Activated CD8-positive, alpha-beta memory T cell treated with anti-CD3 and anti-CD28 coated beads, Interleukin-2, amount 50 U/mL, for 48 hours (primary cell): ENCODE measurements at regions not wholly inside any gene's neighbourhood (a gene's known extent, or its start where the extent isn't known, plus 50 kb on each side); places are given as distances from the start of the nearest gene placed in this dataset.

Experiments
- DNase-seq: peaks from one replicate; pipeline ENCODE4 v3.0.0-alpha.2; 2020

- DNase-seq, result no peak
These were observed 942.1 kb downstream of the KCNJ2 start for GRCh38 chr17:71111460-71111859.

GRCh38 chr17:71111934-71112333, 942.6 kb downstream of the KCNJ2 start:
- DNase-seq, result no peak

- DNase-seq, result no peak
These were observed 944.0 kb downstream of the KCNJ2 start for GRCh38 chr17:71113347-71113746.

- no peak for DNase-seq
These were observed 945.8 kb downstream of the KCNJ2 start for GRCh38 chr17:71114911-71115668.

GRCh38 chr17:71115669-71115972, 946.3 kb downstream of the KCNJ2 start:
- no peak for DNase-seq

GRCh38 chr17:71117466-71117865, 948.1 kb downstream of the KCNJ2 start:
- no peak for DNase-seq

GRCh38 chr17:71118039-71118438, 948.7 kb downstream of the KCNJ2 start:
- no peak for DNase-seq

- DNase-seq, result no peak
These were observed 958.1 kb downstream of the KCNJ2 start for GRCh38 chr17:71127416-71127815.

GRCh38 chr17:71142333-71142732, 973.0 kb downstream of the KCNJ2 start:
- DNase-seq, result no peak

- no peak for DNase-seq
These were observed 975.3 kb upstream of the SOX9 start for GRCh38 chr17:71145486-71145885.

GRCh38 chr17:71147906-71148305, 972.9 kb upstream of the SOX9 start:
- no peak for DNase-seq

- DNase-seq, result no peak
These were observed 971.2 kb upstream of the SOX9 start for GRCh38 chr17:71149607-71150006.

GRCh38 chr17:71157297-71157696, 963.5 kb upstream of the SOX9 start:
- DNase-seq, result no peak

GRCh38 chr17:71158437-71158836, 962.4 kb upstream of the SOX9 start:
- DNase-seq, result no peak

- DNase-seq, result no peak
These were observed 957.6 kb upstream of the SOX9 start for GRCh38 chr17:71163121-71163812.

GRCh38 chr17:71163813-71164122, 957.1 kb upstream of the SOX9 start:
- DNase-seq, result no peak

GRCh38 chr17:71164561-71164960, 956.3 kb upstream of the SOX9 start:
- no peak for DNase-seq

GRCh38 chr17:71166311-71166710, 954.5 kb upstream of the SOX9 start:
- DNase-seq, result no peak

GRCh38 chr17:71168053-71168741, 952.6 kb upstream of the SOX9 start:
- DNase-seq, result no peak

- no peak for DNase-seq
These were observed 950.8 kb upstream of the SOX9 start for GRCh38 chr17:71170070-71170469.

- no peak for DNase-seq
These were observed 949.5 kb upstream of the SOX9 start for GRCh38 chr17:71171270-71171669.

- no peak for DNase-seq
These were observed 946.8 kb upstream of the SOX9 start for GRCh38 chr17:71173991-71174390.

GRCh38 chr17:71176331-71176730, 944.5 kb upstream of the SOX9 start:
- no peak for DNase-seq

GRCh38 chr17:71176928-71177443, 943.8 kb upstream of the SOX9 start:
- no peak for DNase-seq
